Activated CD4-positive, CD25-positive, alpha-beta regulatory T cell treated with anti-CD3 and anti-CD28 coated beads, Interleukin-2, amount 50 U/mL, for 72 hours (primary cell): ENCODE measurements at regions not wholly inside any gene's neighbourhood (a gene's known extent, or its start where the extent isn't known, plus 50 kb on each side); places are given as distances from the start of the nearest gene placed in this dataset.

Experiments used
- DNase-seq: peaks from one replicate; pipeline ENCODE4 v3.0.0; 2021

DNA sequence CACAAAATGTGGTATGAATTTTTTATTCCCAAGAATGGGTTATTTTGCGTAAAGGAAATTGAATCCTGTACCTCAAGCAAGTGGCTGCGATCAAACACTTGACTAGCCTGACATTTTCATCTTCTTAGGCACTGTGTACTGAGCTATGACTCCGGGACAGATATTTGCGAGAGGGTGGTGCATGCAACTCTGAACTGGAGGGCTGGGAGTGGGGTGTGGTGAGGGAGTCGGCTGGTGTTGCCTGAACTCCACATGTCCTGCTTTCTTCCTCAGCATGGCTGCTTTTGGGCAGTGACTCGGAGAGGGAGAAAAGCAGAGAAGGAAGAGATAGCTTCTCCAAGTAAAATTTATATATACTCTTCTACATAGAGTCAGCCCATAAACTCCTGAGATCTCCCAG is 68.5 kb upstream of the GATB start:
- no peak for DNase-seq

- DNase-seq, result no peak
These were observed 63.8 kb upstream of the GATB start for GRCh38 chr4:151824656-151825055.

- no peak for DNase-seq
These were observed 61.5 kb upstream of the GATB start for GRCh38 chr4:151822331-151822730.

- no peak for DNase-seq
These were observed 59.2 kb upstream of the GATB start for GRCh38 chr4:151820004-151820403.

DNA sequence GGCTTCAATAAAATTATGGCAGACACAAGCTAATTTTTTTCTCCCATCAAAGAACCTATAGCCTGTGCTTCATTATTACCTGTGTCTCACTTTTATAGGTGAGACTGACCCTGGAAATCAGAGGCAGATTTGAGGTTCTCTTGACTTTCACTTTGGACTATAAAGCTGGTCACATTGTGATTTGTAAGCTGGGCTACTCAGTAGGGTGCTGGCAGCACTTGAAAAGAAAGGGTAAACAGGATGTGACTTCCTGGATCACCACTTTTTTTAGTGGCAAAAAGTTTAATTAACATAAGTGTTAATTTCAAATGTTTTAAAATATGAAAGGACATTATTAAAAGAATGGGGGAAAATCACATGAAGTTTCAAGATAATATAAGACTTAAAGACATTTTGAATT is 50.6 kb upstream of the GATB start:
- DNase-seq, result no peak
